Fibroblast of lung (primary cell): ENCODE measurements at regions not wholly inside any gene's neighbourhood (a gene's known extent, or its start where the extent isn't known, plus 50 kb on each side); places are given as distances from the start of the nearest gene placed in this dataset.

Source experiments
- DNase-seq, 2 donors: peaks; one replicate each; pipeline versions ENCODE4 v3.0.0 to v3.0.0-alpha.2; 2010; ENCODE audit warnings: low read depth in 2 of 2
- H2AFZ ChIP-seq: 2 replicates; pipeline ENCODE4 v1.5.1; 2012; ENCODE audit warnings: low read length, control low read depth, inconsistent platforms
- H3K27ac ChIP-seq: 2 replicates; pipeline ENCODE4 v1.5.1; 2011; ENCODE audit warnings: low read length, control low read depth; ENCODE audit not compliant: insufficient read depth
- H3K27me3 ChIP-seq: 2 replicates; pipeline ENCODE4 v1.5.1; 2011; ENCODE audit warnings: mild to moderate bottlenecking, low read length; ENCODE audit not compliant: control insufficient read depth, insufficient read depth
- H3K36me3 ChIP-seq: 2 replicates; pipeline ENCODE4 v1.5.1; 2011; ENCODE audit warnings: low read length; ENCODE audit not compliant: control insufficient read depth, insufficient read depth
- H3K4me1 ChIP-seq: 2 replicates; pipeline ENCODE4 v1.5.1; 2011; ENCODE audit warnings: low read length; ENCODE audit not compliant: control insufficient read depth, insufficient read depth; ENCODE audit errors: extremely low read depth
- H3K4me2 ChIP-seq: 2 replicates; pipeline ENCODE4 v1.5.1; 2011; ENCODE audit warnings: low read length, control low read depth; ENCODE audit not compliant: insufficient read depth; ENCODE audit errors: extremely low read depth
- H3K4me3 ChIP-seq, 4 experiments: fragments of 200-600 bp in 1 of 4; sonication (generic) in 1 of 4; replicated peaks in 1 of 4; 2 replicates each; pipeline ENCODE4 v1.5.1; 2011 to 2016; ENCODE audit warnings: low read length in 4 of 4, low read depth in 3 of 4, mild to moderate bottlenecking in 3 of 4, control low read depth in 2 of 4, inconsistent platforms in 1 of 4, mixed read lengths in 1 of 4; ENCODE audit not compliant: insufficient read depth in 1 of 4; ENCODE audit errors: control extremely low read depth in 1 of 4
- H3K79me2 ChIP-seq: 2 replicates; pipeline ENCODE4 v1.5.1; 2012; ENCODE audit warnings: mild to moderate bottlenecking, low read length, inconsistent platforms; ENCODE audit not compliant: control insufficient read depth, insufficient read depth
- H3K9ac ChIP-seq: 2 replicates; pipeline ENCODE4 v1.5.1; 2011; ENCODE audit warnings: mild to moderate bottlenecking, low read length, control low read depth; ENCODE audit not compliant: insufficient read depth
- H3K9me3 ChIP-seq: 2 replicates; pipeline ENCODE4 v1.5.1; 2012; ENCODE audit warnings: low read depth, low read length; ENCODE audit not compliant: control insufficient read depth, insufficient read depth
- H4K20me1 ChIP-seq: 2 replicates; pipeline ENCODE4 v1.5.1; 2011; ENCODE audit warnings: low read length; ENCODE audit not compliant: control insufficient read depth, insufficient read depth; ENCODE audit errors: extremely low read depth
- EZH2 ChIP-seq: IDR thresholded peaks from 2 replicates; pipeline ENCODE4 v1.5.1; 2012; ENCODE audit warnings: low read length, control low read depth, mild to moderate bottlenecking; ENCODE audit errors: missing control alignments
- TF ChIP-seq, protein P1 (sequence below), 2 donors: IDR thresholded peaks in 1 of 2; conservative IDR thresholded peaks in 1 of 2; 1 replicate in 1 of 2; 2 replicates in 1 of 2; pipeline ENCODE4 v1.5.1; 2011 to 2012; ENCODE audit warnings: low read length in 2 of 2, control low read depth in 1 of 2, inconsistent platforms in 1 of 2, low read depth in 1 of 2, mild to moderate bottlenecking in 1 of 2

DNA sequence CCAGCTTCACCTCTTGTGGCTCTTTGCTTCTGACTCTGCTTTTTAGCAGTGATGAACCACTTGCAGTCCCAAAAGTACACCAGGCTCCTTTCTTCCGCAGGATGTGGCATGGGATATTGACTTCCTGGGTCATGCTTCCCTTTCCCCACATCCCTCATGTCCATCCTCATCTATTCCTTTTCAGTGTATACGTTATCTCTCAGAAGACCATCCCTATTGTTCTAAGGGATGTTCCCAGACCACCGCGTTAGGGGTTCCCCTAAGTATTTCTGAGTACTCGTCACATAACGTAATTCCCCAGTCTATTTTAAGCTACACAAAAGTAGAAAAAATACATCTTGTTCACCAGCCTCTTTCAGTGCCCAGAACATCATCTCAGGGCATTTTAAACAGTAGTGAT, 71.1 kb upstream of the NLGN4X start:
- H3K79me2 ChIP-seq: no peaks in the 10 kb centered on the region
- no peaks in the 10 kb centered on the region for H4K20me1 ChIP-seq
- no peaks in the 10 kb centered on the region for H3K4me1 ChIP-seq
- H3K27ac ChIP-seq: no peak overlapping the region
- no peaks in the 10 kb centered on the region for H3K36me3 ChIP-seq
- no peak overlapping the region for H3K4me3 ChIP-seq
- H3K9me3 ChIP-seq: no peaks in the 10 kb centered on the region
- H3K27me3 ChIP-seq: no peaks in the 10 kb centered on the region
- no peak for TF ChIP-seq EZH2
- TF ChIP-seq, protein P1, sequence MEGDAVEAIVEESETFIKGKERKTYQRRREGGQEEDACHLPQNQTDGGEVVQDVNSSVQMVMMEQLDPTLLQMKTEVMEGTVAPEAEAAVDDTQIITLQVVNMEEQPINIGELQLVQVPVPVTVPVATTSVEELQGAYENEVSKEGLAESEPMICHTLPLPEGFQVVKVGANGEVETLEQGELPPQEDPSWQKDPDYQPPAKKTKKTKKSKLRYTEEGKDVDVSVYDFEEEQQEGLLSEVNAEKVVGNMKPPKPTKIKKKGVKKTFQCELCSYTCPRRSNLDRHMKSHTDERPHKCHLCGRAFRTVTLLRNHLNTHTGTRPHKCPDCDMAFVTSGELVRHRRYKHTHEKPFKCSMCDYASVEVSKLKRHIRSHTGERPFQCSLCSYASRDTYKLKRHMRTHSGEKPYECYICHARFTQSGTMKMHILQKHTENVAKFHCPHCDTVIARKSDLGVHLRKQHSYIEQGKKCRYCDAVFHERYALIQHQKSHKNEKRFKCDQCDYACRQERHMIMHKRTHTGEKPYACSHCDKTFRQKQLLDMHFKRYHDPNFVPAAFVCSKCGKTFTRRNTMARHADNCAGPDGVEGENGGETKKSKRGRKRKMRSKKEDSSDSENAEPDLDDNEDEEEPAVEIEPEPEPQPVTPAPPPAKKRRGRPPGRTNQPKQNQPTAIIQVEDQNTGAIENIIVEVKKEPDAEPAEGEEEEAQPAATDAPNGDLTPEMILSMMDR (conservative IDR thresholded peaks at IDR 0.05 in 1 of 2, IDR thresholded peaks at IDR 0.05 in 1 of 2; ENCODE audit: low read depth in 1 of 2, low read length in 2 of 2): no peak
- H3K4me2 ChIP-seq: no peak overlapping the region
- H3K9ac ChIP-seq: no peak overlapping the region
- no peak overlapping the region for H2AFZ ChIP-seq
- no peak for DNase-seq

DNA sequence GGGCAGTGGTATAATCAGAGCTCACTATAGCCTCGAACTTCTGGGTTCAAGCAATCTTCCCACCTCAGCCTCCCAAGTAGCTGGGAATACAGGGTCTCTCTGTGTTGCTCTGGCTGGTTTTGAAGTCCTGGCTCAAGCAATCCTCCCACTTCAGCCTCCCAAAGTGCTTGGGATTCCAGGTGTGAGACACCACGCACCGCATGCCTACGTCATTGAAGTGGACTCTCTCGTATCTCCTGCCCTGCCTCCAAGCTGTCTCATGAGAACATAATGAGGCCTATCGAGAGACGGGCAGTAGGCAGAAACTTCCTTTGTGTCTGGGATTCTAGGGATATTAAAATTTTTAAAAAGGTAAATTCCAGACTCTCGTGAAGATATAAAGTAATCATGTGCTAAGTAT, 65.0 kb upstream of the NLGN4X start:
- H3K27ac ChIP-seq: no peak overlapping the region
- H2AFZ ChIP-seq: no peak overlapping the region
- H3K27me3 ChIP-seq: no peaks in the 10 kb centered on the region
- TF ChIP-seq EZH2: no peak
- TF ChIP-seq, protein P1 (conservative IDR thresholded peaks at IDR 0.05 in 1 of 2, IDR thresholded peaks at IDR 0.05 in 1 of 2; ENCODE audit: low read depth in 1 of 2, low read length in 2 of 2): no peak
- no peaks in the 10 kb centered on the region for H3K9me3 ChIP-seq
- no peak overlapping the region for H3K4me2 ChIP-seq
- no peaks in the 10 kb centered on the region for H4K20me1 ChIP-seq
- H3K4me1 ChIP-seq: no peaks in the 10 kb centered on the region
- no peak overlapping the region for H3K4me3 ChIP-seq
- H3K9ac ChIP-seq: no peak overlapping the region
- no peak for DNase-seq
- H3K79me2 ChIP-seq: no peaks in the 10 kb centered on the region
- no peaks in the 10 kb centered on the region for H3K36me3 ChIP-seq

DNA sequence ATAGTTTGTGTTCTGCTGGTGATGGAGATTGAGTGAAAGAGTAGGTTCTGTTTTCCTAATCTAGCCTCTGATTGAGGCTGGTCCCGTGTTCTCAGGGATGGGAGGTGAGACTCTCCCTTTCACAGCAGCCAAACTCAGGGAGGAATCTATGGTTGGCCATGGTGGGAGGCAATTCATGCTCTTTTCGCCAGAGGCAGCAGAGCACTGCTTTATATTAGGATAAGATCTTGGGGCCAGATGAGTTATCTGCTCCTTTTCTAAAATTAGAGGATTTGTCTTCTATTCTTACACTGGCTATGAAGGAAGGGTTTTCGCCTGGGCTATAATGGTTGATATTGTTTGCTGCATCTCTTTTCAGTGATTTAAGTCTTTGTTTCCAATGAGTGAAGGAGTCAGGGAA, 63.9 kb upstream of the NLGN4X start:
- no peaks in the 10 kb centered on the region for H3K4me1 ChIP-seq
- no peaks in the 10 kb centered on the region for H3K36me3 ChIP-seq
- H3K4me3 ChIP-seq: no peak overlapping the region
- no peaks in the 10 kb centered on the region for H3K79me2 ChIP-seq
- no peak for DNase-seq
- TF ChIP-seq, protein P1 (conservative IDR thresholded peaks at IDR 0.05 in 1 of 2, IDR thresholded peaks at IDR 0.05 in 1 of 2; ENCODE audit: low read depth in 1 of 2, low read length in 2 of 2): no peak
- no peak for TF ChIP-seq EZH2
- no peaks in the 10 kb centered on the region for H3K9me3 ChIP-seq
- no peak overlapping the region for H2AFZ ChIP-seq
- H3K27ac ChIP-seq: no peak overlapping the region
- H3K9ac ChIP-seq: no peak overlapping the region
- H3K4me2 ChIP-seq: no peak overlapping the region
- H4K20me1 ChIP-seq: no peaks in the 10 kb centered on the region
- no peaks in the 10 kb centered on the region for H3K27me3 ChIP-seq
